ENCODE measurements at regions not wholly inside any gene's neighbourhood (a gene's known extent, or its start where the extent isn't known, plus 50 kb on each side); places are given as distances from the start of the nearest gene placed in this dataset.

DNA sequence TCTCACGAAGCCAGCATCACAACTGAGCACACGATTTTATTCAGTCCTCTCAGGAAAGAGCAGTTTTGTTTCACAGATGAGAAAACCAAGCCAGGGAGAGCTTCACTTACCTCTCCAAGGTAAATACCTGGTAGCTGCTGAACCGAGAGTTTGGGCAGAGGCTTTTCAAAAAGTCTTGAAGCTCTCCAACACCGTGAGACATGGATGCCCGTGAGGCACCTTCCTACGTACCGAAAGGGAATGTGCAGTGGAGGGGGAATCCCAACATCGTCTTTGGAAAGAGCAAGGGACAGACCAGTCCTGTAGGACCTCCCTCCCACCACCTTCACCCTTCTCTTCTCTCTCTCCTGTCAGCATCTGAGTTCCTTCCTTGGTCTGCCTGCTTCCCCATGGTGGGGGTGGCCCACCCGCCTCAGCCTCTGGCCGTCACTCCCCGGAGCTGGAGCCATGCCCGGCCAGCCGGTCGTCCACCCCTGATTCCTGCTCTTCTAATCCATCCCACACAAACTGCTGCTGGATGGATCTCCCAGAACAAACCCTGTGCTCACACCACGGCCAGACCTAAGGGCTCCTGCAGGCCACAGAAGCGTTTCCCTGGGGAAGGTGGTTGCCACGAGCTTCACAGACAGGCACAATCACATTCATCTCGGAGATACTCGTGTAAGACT is 97.3 kb upstream of the SNTG2 start:
- no peak overlapping the region for H3K4me3 ChIP-seq
- no peaks in the 10 kb centered on the region for H3K27me3 ChIP-seq
- WGBS, 2 donors, result 48 to 56% methylated on average over 19 of the region's 19 CpGs
- no peaks in the 10 kb centered on the region for H3K4me1 ChIP-seq
- no peak for TF ChIP-seq POLR2A (IDR thresholded peaks at IDR 0.05)
- TF ChIP-seq, protein P1, sequence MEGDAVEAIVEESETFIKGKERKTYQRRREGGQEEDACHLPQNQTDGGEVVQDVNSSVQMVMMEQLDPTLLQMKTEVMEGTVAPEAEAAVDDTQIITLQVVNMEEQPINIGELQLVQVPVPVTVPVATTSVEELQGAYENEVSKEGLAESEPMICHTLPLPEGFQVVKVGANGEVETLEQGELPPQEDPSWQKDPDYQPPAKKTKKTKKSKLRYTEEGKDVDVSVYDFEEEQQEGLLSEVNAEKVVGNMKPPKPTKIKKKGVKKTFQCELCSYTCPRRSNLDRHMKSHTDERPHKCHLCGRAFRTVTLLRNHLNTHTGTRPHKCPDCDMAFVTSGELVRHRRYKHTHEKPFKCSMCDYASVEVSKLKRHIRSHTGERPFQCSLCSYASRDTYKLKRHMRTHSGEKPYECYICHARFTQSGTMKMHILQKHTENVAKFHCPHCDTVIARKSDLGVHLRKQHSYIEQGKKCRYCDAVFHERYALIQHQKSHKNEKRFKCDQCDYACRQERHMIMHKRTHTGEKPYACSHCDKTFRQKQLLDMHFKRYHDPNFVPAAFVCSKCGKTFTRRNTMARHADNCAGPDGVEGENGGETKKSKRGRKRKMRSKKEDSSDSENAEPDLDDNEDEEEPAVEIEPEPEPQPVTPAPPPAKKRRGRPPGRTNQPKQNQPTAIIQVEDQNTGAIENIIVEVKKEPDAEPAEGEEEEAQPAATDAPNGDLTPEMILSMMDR (IDR thresholded peaks at IDR 0.05), result no peak
- no peak for DNase-seq
- H3K9me3 ChIP-seq, result no peaks in the 10 kb centered on the region
- H3K36me3 ChIP-seq (ENCODE audit: low read depth, missing control alignments), result no peaks in the 10 kb centered on the region
- intact Hi-C loops (cut with DNase I; ENCODE audit: low total_unique reads), result no loop called here
- H3K27ac ChIP-seq, result no peak overlapping the region

DNA sequence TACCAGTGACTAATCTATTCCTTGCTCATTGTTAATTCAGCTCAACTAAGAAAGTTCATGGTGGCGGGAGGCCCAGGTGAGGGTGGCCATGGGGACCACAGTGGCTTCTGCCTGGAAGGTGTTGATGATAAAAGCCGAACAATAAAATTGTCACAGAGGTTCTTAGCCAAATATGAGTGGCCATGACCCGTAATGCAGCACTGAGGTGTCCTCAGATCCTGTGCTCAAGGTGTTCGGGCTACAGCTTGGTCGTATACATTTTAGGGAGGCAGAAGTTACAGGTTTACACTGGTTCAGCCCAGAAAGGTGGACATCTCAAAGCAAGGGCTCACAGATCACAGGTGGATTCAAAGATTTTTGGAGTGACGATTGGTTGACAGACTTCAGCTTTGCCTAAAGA is 98.5 kb upstream of the SNTG2 start:
- 84 to 91% methylated on average over 6 of the region's 6 CpGs for whole genome bisulfite sequencing, 2 donors
- intact Hi-C loops (cut with DNase I; ENCODE audit: low total_unique reads), result no loop called here
- H3K4me1 ChIP-seq, result no peaks in the 10 kb centered on the region
- no peak for DNase-seq
- H3K9me3 ChIP-seq, result no peaks in the 10 kb centered on the region
- H3K27me3 ChIP-seq, result no peaks in the 10 kb centered on the region
- no peak overlapping the region for H3K4me3 ChIP-seq
- no peaks in the 10 kb centered on the region for H3K36me3 ChIP-seq (ENCODE audit: low read depth, missing control alignments)
- H3K27ac ChIP-seq, result no peak overlapping the region
- no peak for TF ChIP-seq POLR2A (IDR thresholded peaks at IDR 0.05)
- TF ChIP-seq, protein P1 (IDR thresholded peaks at IDR 0.05), result no peak

DNA sequence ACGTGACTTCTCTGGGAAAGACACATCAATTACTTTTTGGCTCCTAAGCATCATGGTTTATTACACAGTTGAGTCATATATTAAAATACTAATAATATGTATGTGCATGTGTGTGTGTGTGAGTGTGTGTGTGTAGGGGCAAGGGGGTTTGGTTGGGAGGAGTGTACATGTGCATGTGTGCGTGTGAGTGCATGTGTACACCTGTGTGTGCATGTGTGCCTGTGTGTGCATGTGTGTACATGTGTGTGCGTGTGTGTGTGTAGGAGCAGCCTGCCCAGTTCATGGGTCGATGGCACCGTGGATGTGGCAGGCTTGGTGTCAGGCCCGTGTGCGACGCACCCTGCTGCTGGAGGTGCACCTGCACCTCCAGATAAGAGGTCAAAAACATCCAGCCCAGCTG is 99.0 kb upstream of the SNTG2 start:
- H3K36me3 ChIP-seq (ENCODE audit: low read depth, missing control alignments), result no peaks in the 10 kb centered on the region
- no peaks in the 10 kb centered on the region for H3K4me1 ChIP-seq
- no peak overlapping the region for H3K4me3 ChIP-seq
- no peaks in the 10 kb centered on the region for H3K27me3 ChIP-seq
- TF ChIP-seq POLR2A (IDR thresholded peaks at IDR 0.05), result no peak
- TF ChIP-seq, protein P1 (IDR thresholded peaks at IDR 0.05), result no peak
- no peaks in the 10 kb centered on the region for H3K9me3 ChIP-seq
- H3K27ac ChIP-seq, result no peak overlapping the region
- no peak for DNase-seq
- 78 to 92% methylated on average over 2 to 8 of the region's 8 CpGs for WGBS, 2 donors
- intact Hi-C loops (cut with DNase I; ENCODE audit: low total_unique reads), result no loop called here

DNA sequence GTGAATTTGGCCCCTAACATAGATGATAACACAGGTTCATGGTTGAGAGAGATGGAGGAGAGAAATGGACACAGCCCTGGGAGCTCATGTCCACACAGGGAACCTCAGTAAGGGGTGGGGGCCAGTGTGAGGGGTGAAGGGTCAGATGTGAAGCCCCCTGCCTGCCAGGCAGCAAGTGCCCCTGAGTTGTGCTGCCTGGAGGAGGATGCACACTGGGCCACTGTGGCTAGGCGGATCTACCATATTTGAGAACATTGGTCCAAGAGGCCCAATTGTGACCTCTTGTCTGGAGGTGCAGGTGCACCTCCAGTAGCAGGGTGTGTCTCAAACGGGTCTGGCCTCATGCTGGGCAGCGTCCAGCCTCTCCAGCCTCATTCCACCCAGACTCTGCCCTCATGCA is 99.6 kb upstream of the SNTG2 start:
- H3K27me3 ChIP-seq, result no peaks in the 10 kb centered on the region
- WGBS, 2 donors, result 77 to 86% methylated on average over 2 to 3 of the region's 3 CpGs
- no peak overlapping the region for H3K27ac ChIP-seq
- no peak for DNase-seq
- no peak for TF ChIP-seq POLR2A (IDR thresholded peaks at IDR 0.05)
- TF ChIP-seq, protein P1 (IDR thresholded peaks at IDR 0.05), result no peak
- no peaks in the 10 kb centered on the region for H3K36me3 ChIP-seq (ENCODE audit: low read depth, missing control alignments)
- H3K4me3 ChIP-seq, result no peak overlapping the region
- H3K9me3 ChIP-seq, result no peaks in the 10 kb centered on the region
- H3K4me1 ChIP-seq, result no peaks in the 10 kb centered on the region
- intact Hi-C loops (cut with DNase I; ENCODE audit: low total_unique reads), result no loop called here

DNA sequence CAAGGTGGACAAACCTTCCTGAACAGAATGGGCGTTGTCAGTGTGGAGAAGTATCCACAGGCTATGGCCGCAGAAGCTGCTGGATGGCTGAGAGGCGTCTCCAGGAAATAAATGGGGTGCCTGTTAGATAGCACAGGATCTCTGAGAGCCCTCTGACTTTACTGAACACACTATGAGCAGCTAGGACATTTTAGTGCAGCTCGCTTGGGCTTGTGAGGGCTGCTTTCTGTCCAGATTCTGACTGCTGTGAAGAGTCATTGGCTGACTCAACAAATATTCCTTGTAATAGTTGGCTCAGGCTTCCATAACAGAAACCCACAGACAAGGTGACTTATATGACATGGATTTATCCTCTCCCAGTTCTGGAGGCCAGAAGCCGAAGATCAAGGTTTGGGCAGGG is 100.2 kb upstream of the SNTG2 start:
- no peak for DNase-seq
- H3K27me3 ChIP-seq, result no peaks in the 10 kb centered on the region
- H3K4me1 ChIP-seq, result no peaks in the 10 kb centered on the region
- no peak overlapping the region for H3K4me3 ChIP-seq
- intact Hi-C loops (cut with DNase I; ENCODE audit: low total_unique reads), result no loop called here
- WGBS, 2 donors, result 84 to 85% methylated on average over 4 to 5 of the region's 5 CpGs
- H3K36me3 ChIP-seq (ENCODE audit: low read depth, missing control alignments), result no peaks in the 10 kb centered on the region
- no peaks in the 10 kb centered on the region for H3K9me3 ChIP-seq
- no peak overlapping the region for H3K27ac ChIP-seq
- no peak for TF ChIP-seq POLR2A (IDR thresholded peaks at IDR 0.05)
- TF ChIP-seq, protein P1 (IDR thresholded peaks at IDR 0.05), result no peak
